ENCODE measurements at regions not wholly inside any gene's neighbourhood (a gene's known extent, or its start where the extent isn't known, plus 50 kb on each side); places are given as distances from the start of the nearest gene placed in this dataset.

DNA sequence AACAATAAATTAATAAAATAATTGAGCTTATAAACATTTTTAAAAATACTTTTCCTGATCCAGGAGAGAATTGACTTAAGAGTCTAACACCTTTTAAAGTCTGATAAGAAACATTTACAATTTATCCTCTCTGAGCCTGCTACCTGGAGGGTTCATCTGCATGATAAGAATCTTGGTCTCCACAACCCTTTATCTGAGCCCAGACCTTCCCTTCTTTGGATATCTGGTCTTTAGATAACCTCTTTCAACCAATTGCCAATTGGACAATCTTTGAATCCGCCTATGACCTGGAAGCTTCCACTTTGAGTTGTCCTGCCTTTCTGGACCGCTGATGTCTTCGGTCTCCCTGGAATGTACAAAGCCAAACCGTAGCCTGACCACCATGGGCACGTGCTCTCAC, 1393.3 kb upstream of the TMEM132C start:
- Mint-ChIP-seq H3K27me3 (ENCODE audit: insufficient read depth, unreplicated experiment) (no peaks in the 10 kb centered on the region), H3K9me3 (ENCODE audit: unreplicated experiment) (no peaks in the 10 kb centered on the region), H3K36me3 (ENCODE audit: insufficient read depth, unreplicated experiment) (no peaks in the 10 kb centered on the region), H3K4me3 (ENCODE audit: unreplicated experiment) (no peak overlapping the region), H3K4me1 (ENCODE audit: insufficient read depth, unreplicated experiment) (no peaks in the 10 kb centered on the region), H3K27ac (ENCODE audit: low read depth, unreplicated experiment) (no peak overlapping the region)
- POLR2A ChIA-PET, result no interaction called here
- TF ChIP-seq, protein P1, sequence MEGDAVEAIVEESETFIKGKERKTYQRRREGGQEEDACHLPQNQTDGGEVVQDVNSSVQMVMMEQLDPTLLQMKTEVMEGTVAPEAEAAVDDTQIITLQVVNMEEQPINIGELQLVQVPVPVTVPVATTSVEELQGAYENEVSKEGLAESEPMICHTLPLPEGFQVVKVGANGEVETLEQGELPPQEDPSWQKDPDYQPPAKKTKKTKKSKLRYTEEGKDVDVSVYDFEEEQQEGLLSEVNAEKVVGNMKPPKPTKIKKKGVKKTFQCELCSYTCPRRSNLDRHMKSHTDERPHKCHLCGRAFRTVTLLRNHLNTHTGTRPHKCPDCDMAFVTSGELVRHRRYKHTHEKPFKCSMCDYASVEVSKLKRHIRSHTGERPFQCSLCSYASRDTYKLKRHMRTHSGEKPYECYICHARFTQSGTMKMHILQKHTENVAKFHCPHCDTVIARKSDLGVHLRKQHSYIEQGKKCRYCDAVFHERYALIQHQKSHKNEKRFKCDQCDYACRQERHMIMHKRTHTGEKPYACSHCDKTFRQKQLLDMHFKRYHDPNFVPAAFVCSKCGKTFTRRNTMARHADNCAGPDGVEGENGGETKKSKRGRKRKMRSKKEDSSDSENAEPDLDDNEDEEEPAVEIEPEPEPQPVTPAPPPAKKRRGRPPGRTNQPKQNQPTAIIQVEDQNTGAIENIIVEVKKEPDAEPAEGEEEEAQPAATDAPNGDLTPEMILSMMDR (IDR thresholded peaks at IDR 0.05; ENCODE audit: unreplicated experiment), result no peak
- BruUV-seq (replicated peaks), result no TSS peak
- DNase-seq (ENCODE audit: unreplicated experiment), result no peak
- CTCF ChIA-PET, result interaction anchor here (0.6 to 3.4 kb wide), 29 partner anchors 8 to 1537 kb away, joined by 3 to 49 read pairs (median 4); no protein-coding TSS in a partner anchor
- intact Hi-C loops (cut with micrococcal nuclease), result loop anchor here (1.0 to 10.0 kb wide), 5 partner anchors 89 to 1539 kb away; no protein-coding TSS in a partner anchor

- DNase-seq (ENCODE audit: unreplicated experiment), result peak; percentile 60
- Mint-ChIP-seq H3K27ac (ENCODE audit: low read depth, unreplicated experiment) (no peak overlapping the region), H3K4me3 (ENCODE audit: unreplicated experiment) (no peak overlapping the region), H3K36me3 (ENCODE audit: insufficient read depth, unreplicated experiment) (no peaks in the 10 kb centered on the region), H3K4me1 (ENCODE audit: insufficient read depth, unreplicated experiment) (no peaks in the 10 kb centered on the region), H3K9me3 (ENCODE audit: unreplicated experiment) (no peaks in the 10 kb centered on the region), H3K27me3 (ENCODE audit: insufficient read depth, unreplicated experiment) (no peaks in the 10 kb centered on the region)
- BruUV-seq (replicated peaks), result no TSS peak
- ChIA-PET POLR2A (no interaction called here), CTCF (interaction anchor here (0.5 to 3.4 kb wide), 57 partner anchors 8 to 1708 kb away, joined by 3 to 49 read pairs (median 3); no protein-coding TSS in a partner anchor)
- intact Hi-C loops (cut with micrococcal nuclease), result loop anchor here (1.0 to 10.0 kb wide), 5 partner anchors 90 to 1540 kb away; no protein-coding TSS in a partner anchor
- TF ChIP-seq, protein P1 (IDR thresholded peaks at IDR 0.05; ENCODE audit: unreplicated experiment), result peak; percentile 94
Measured at GRCh38 chr12:126874427-126875026, 1392.4 kb upstream of the TMEM132C start.

- no peak overlapping the region for H3K27ac Mint-ChIP-seq (ENCODE audit: low read depth, unreplicated experiment)
- H3K4me1 Mint-ChIP-seq (ENCODE audit: insufficient read depth, unreplicated experiment), result no peaks in the 10 kb centered on the region
- CTCF ChIA-PET, result interaction anchor here (1.2 kb wide), 1 partner anchor 811 kb away, joined by 3 read pairs; no protein-coding TSS in a partner anchor
- no peak for DNase-seq (ENCODE audit: unreplicated experiment)
- no peaks in the 10 kb centered on the region for H3K27me3 Mint-ChIP-seq (ENCODE audit: insufficient read depth, unreplicated experiment)
- POLR2A ChIA-PET, result no interaction called here
- no TSS peak for BruUV-seq (replicated peaks)
- TF ChIP-seq, protein P1 (IDR thresholded peaks at IDR 0.05; ENCODE audit: unreplicated experiment), result no peak
- H3K36me3 Mint-ChIP-seq (ENCODE audit: insufficient read depth, unreplicated experiment), result no peaks in the 10 kb centered on the region
- no peak overlapping the region for H3K4me3 Mint-ChIP-seq (ENCODE audit: unreplicated experiment)
- intact Hi-C loops (cut with micrococcal nuclease), result loop anchor here (10.0 kb wide), 2 partner anchors 95 to 1545 kb away; no protein-coding TSS in a partner anchor
- no peaks in the 10 kb centered on the region for H3K9me3 Mint-ChIP-seq (ENCODE audit: unreplicated experiment)
Measured at GRCh38 chr12:126879842-126880241, 1387.1 kb upstream of the TMEM132C start.

GRCh38 chr12:126883697-126884096, 1383.3 kb upstream of the TMEM132C start:
- no peaks in the 10 kb centered on the region for H3K36me3 Mint-ChIP-seq (ENCODE audit: insufficient read depth, unreplicated experiment)
- no peak for DNase-seq (ENCODE audit: unreplicated experiment)
- ChIA-PET POLR2A (no interaction called here), CTCF (interaction anchor here (1.4 kb wide), 2 partner anchors 9 to 813 kb away, joined by 3 to 12 read pairs; no protein-coding TSS in a partner anchor)
- no peaks in the 10 kb centered on the region for H3K4me1 Mint-ChIP-seq (ENCODE audit: insufficient read depth, unreplicated experiment)
- no peaks in the 10 kb centered on the region for H3K9me3 Mint-ChIP-seq (ENCODE audit: unreplicated experiment)
- no peaks in the 10 kb centered on the region for H3K27me3 Mint-ChIP-seq (ENCODE audit: insufficient read depth, unreplicated experiment)
- no peak overlapping the region for H3K4me3 Mint-ChIP-seq (ENCODE audit: unreplicated experiment)
- TF ChIP-seq, protein P1 (IDR thresholded peaks at IDR 0.05; ENCODE audit: unreplicated experiment), result no peak
- no TSS peak for BruUV-seq (replicated peaks)
- no peak overlapping the region for H3K27ac Mint-ChIP-seq (ENCODE audit: low read depth, unreplicated experiment)
- intact Hi-C loops (cut with micrococcal nuclease), result no loop called here
